Fibroblast of lung (primary cell): ENCODE measurements at regions not wholly inside any gene's neighbourhood (a gene's known extent, or its start where the extent isn't known, plus 50 kb on each side); places are given as distances from the start of the nearest gene placed in this dataset.

Source experiments
- EZH2 ChIP-seq: IDR thresholded peaks from 2 replicates; pipeline ENCODE4 v1.5.1; 2012; ENCODE audit warnings: low read length, control low read depth, mild to moderate bottlenecking; ENCODE audit errors: missing control alignments
- TF ChIP-seq, protein P1 (sequence below), 2 donors: IDR thresholded peaks in 1 of 2; conservative IDR thresholded peaks in 1 of 2; 1 replicate in 1 of 2; 2 replicates in 1 of 2; pipeline ENCODE4 v1.5.1; 2011 to 2012; ENCODE audit warnings: low read length in 2 of 2, control low read depth in 1 of 2, inconsistent platforms in 1 of 2, low read depth in 1 of 2, mild to moderate bottlenecking in 1 of 2

DNA sequence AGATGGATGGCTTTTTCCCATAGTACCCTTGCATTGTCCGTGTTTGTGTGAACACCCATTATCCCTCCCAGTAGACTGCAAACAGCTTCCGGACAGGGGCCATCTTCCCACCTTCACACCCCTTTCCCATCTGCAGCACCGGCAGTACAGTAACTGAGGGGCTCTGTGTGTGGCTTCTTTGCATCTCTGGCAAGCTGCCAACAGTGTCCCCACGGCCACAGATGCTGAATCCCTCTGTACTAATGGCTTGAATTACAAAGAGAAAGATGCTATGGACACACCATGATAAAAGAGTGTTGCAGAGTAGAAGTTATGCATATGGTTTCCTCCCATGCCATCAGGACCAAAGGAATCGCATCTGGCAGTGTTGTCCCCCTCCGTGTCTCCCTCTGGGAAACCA lies 101.1 kb upstream of the CDYL start:
- TF ChIP-seq, protein P1, sequence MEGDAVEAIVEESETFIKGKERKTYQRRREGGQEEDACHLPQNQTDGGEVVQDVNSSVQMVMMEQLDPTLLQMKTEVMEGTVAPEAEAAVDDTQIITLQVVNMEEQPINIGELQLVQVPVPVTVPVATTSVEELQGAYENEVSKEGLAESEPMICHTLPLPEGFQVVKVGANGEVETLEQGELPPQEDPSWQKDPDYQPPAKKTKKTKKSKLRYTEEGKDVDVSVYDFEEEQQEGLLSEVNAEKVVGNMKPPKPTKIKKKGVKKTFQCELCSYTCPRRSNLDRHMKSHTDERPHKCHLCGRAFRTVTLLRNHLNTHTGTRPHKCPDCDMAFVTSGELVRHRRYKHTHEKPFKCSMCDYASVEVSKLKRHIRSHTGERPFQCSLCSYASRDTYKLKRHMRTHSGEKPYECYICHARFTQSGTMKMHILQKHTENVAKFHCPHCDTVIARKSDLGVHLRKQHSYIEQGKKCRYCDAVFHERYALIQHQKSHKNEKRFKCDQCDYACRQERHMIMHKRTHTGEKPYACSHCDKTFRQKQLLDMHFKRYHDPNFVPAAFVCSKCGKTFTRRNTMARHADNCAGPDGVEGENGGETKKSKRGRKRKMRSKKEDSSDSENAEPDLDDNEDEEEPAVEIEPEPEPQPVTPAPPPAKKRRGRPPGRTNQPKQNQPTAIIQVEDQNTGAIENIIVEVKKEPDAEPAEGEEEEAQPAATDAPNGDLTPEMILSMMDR (conservative IDR thresholded peaks at IDR 0.05 in 1 of 2, IDR thresholded peaks at IDR 0.05 in 1 of 2; ENCODE audit: low read depth in 1 of 2, low read length in 2 of 2), result no peak
- no peak for TF ChIP-seq EZH2
